ENCODE measurements at regions not wholly inside any gene's neighbourhood (a gene's known extent, or its start where the extent isn't known, plus 50 kb on each side); places are given as distances from the start of the nearest gene placed in this dataset.
"Not testable (repeated sequence)": the region's sequence is repeated elsewhere in the genome, so short reads cannot be mapped to it uniquely, and the experiment has no call there.

DNA sequence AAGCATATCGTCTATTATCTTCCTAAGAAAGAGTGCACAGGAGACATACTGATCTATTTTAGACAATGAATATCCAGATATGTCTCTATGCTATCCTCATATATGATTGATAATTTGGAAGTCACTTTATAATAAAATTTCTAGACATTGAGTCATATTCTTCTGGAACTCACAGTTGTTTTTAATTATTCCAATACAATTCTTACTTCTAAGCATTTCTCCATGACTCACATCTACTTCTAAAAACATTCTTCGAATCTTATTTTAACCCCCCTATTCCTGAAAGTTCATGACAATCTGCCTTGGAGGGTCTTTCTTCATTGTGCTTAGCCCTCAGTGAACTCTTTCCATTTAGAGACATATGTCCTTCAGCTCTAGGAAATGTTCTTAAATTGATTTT, 368.1 kb downstream of the MDFIC start (continued):
- no peak for TF ChIP-seq NANOG (IDR thresholded peaks at IDR 0.05; ENCODE audit: borderline replicate concordance)
- TF ChIP-seq CTCF (conservative IDR thresholded peaks at IDR 0.05; ENCODE audit: low read depth in 2 of 2), result no peak

GRCh38 chr7:115276791-115277190, 354.9 kb downstream of the MDFIC start:
- no peak for TF ChIP-seq EZH2 (IDR thresholded peaks at IDR 0.05; ENCODE audit: low read depth, unreplicated experiment)
- no peak for TF ChIP-seq REST (IDR thresholded peaks at IDR 0.05; ENCODE audit: unreplicated experiment)
- no peak for TF ChIP-seq ZNF462 (CRISPR knock-in tag; IDR thresholded peaks at IDR 0.05)
- TF ChIP-seq STAT1 (IDR thresholded peaks at IDR 0.05; ENCODE audit: unreplicated experiment), result no peak
- no peak for TF ChIP-seq ZNF331 (CRISPR knock-in tag; IDR thresholded peaks at IDR 0.05; ENCODE audit: low read depth)
- no peak for TF ChIP-seq JUNB (IDR thresholded peaks at IDR 0.05; ENCODE audit: unreplicated experiment)
- DNase-seq (ENCODE audit: low spot score), result no peak

DNA sequence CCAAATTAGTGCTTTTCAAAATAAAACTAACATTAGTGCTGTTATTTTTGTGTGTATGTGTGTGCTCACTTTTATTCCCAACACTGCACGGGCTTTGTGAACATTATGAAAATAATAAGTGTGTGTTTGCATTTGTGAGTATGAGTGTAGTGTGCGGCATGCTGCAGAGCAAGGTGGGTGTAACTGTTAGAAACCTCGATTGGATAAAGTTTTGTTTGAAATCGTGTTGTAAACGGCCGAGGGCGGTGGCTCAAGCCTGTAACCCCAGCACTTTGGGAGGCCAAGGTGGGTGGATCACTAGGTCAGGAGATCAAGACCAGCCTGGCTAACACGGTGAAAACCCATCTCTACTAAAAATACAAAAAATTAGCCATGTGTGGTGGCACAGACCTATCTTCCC, 352.0 kb downstream of the MDFIC start:
- H3K79me2 ChIP-seq (replicated peaks; ENCODE audit: insufficient read depth); H3K4me3 Mint-ChIP-seq; H3K4me1 ChIP-seq (ENCODE audit: insufficient read depth); H3F3A ChIP-seq (replicated peaks; ENCODE audit: low read depth); DNase-seq (ENCODE audit: low spot score); H3K36me3 Mint-ChIP-seq (ENCODE audit: low read depth); H3K9me3 Mint-ChIP-seq; H4K20me1 ChIP-seq (replicated peaks; ENCODE audit: insufficient read depth); H3K27me3 ChIP-seq (ENCODE audit: insufficient read depth); H3K4me3 ChIP-seq; ATAC-seq; H3K4me1 Mint-ChIP-seq; H3K27ac ChIP-seq (ENCODE audit: low read depth); H2AFZ ChIP-seq; H3K36me3 ChIP-seq (ENCODE audit: insufficient read depth); H3K27ac Mint-ChIP-seq; H3K4me2 ChIP-seq; H3K9me2 ChIP-seq (ENCODE audit: insufficient read depth); H3K27me3 Mint-ChIP-seq (ENCODE audit: insufficient read depth, low read depth, poor library complexity): not testable (repeated sequence)

More at GRCh38 chr7:115276791-115277190, 354.9 kb downstream of the MDFIC start:
- H3K27ac Mint-ChIP-seq, result no peak overlapping the region
- Histone ChIP-seq H3K27ac (ENCODE audit: low read depth) (no peak overlapping the region), H2AFZ (no peak overlapping the region), H3K4me3 (no peak overlapping the region), H3K27me3 (ENCODE audit: insufficient read depth) (no peaks in the 10 kb centered on the region), H3K79me2 (replicated peaks; ENCODE audit: insufficient read depth) (no peaks in the 10 kb centered on the region), H3K4me1 (ENCODE audit: insufficient read depth) (no peaks in the 10 kb centered on the region), H3K36me3 (ENCODE audit: insufficient read depth) (no peaks in the 10 kb centered on the region), H3F3A (replicated peaks; ENCODE audit: low read depth) (no peaks in the 10 kb centered on the region), H3K4me2 (no peak overlapping the region), H4K20me1 (replicated peaks; ENCODE audit: insufficient read depth) (no peaks in the 10 kb centered on the region), H3K9me2 (ENCODE audit: insufficient read depth) (no peaks in the 10 kb centered on the region)
- H3K4me1 Mint-ChIP-seq, result no peaks in the 10 kb centered on the region
- no peaks in the 10 kb centered on the region for H3K27me3 Mint-ChIP-seq (ENCODE audit: insufficient read depth, low read depth, poor library complexity)
- H3K9me3 Mint-ChIP-seq, result no peaks in the 10 kb centered on the region; the same call in 2 of the 3 replicates
- no peak for ATAC-seq
- no peaks in the 10 kb centered on the region for H3K36me3 Mint-ChIP-seq (ENCODE audit: low read depth)
- no peak overlapping the region for H3K4me3 Mint-ChIP-seq
